Daoy (cell line): ENCODE measurements at regions not wholly inside any gene's neighbourhood (a gene's known extent, or its start where the extent isn't known, plus 50 kb on each side); places are given as distances from the start of the nearest gene placed in this dataset.
A peak's percentile ranks its signal among the peaks of the same experiment; 100 is the strongest.

Experiments used
- DNase-seq: peaks from one replicate; pipeline ENCODE4 v3.0.0-alpha.2; 2015; ENCODE audit warnings: low read depth

- DNase-seq: no peak
Observed at GRCh38 chr2:103103678-103104077, 341.8 kb downstream of the TMEM182 start.

GRCh38 chr2:103119352-103119751, 357.5 kb downstream of the TMEM182 start:
- no peak for DNase-seq

GRCh38 chr2:103121106-103121505, 359.3 kb downstream of the TMEM182 start:
- DNase-seq: no peak

- no peak for DNase-seq
Observed at GRCh38 chr2:103123516-103123915, 361.7 kb downstream of the TMEM182 start.

- DNase-seq: peak; percentile 11
Observed at GRCh38 chr2:103130857-103131256, 369.0 kb downstream of the TMEM182 start.

GRCh38 chr2:103132536-103133217, 370.8 kb downstream of the TMEM182 start:
- DNase-seq: peak; percentile 46

- peak; percentile 85 for DNase-seq
Observed at GRCh38 chr2:103135679-103136078, 373.8 kb downstream of the TMEM182 start.

- no peak for DNase-seq
Observed at GRCh38 chr2:103138123-103138901, 376.5 kb downstream of the TMEM182 start.

GRCh38 chr2:103139628-103140268, 377.9 kb downstream of the TMEM182 start:
- DNase-seq: peak; percentile 39

GRCh38 chr2:103144837-103145236, 383.0 kb downstream of the TMEM182 start:
- DNase-seq: peak; percentile 53

GRCh38 chr2:103145739-103146138, 383.9 kb downstream of the TMEM182 start:
- DNase-seq: no peak

GRCh38 chr2:103151046-103151445, 389.2 kb downstream of the TMEM182 start:
- no peak for DNase-seq

GRCh38 chr2:103152556-103152955, 390.7 kb downstream of the TMEM182 start:
- peak; percentile 66 for DNase-seq

- DNase-seq: peak; percentile 38
Observed at GRCh38 chr2:103153580-103154284, 391.9 kb downstream of the TMEM182 start.

GRCh38 chr2:103155308-103155707, 393.5 kb downstream of the TMEM182 start:
- no peak for DNase-seq

- no peak for DNase-seq
Observed at GRCh38 chr2:103159018-103159417, 397.2 kb downstream of the TMEM182 start.

- peak; percentile 67 for DNase-seq
Observed at GRCh38 chr2:103161456-103162289, 399.8 kb downstream of the TMEM182 start.

GRCh38 chr2:103164748-103165147, 402.9 kb downstream of the TMEM182 start:
- DNase-seq: no peak

- DNase-seq: no peak
Observed at GRCh38 chr2:103165836-103166235, 404.0 kb downstream of the TMEM182 start.

- DNase-seq: no peak
Observed at GRCh38 chr2:103166456-103167324, 404.9 kb downstream of the TMEM182 start.
